ENCODE measurements at regions not wholly inside any gene's neighbourhood (a gene's known extent, or its start where the extent isn't known, plus 50 kb on each side); places are given as distances from the start of the nearest gene placed in this dataset.

DNA sequence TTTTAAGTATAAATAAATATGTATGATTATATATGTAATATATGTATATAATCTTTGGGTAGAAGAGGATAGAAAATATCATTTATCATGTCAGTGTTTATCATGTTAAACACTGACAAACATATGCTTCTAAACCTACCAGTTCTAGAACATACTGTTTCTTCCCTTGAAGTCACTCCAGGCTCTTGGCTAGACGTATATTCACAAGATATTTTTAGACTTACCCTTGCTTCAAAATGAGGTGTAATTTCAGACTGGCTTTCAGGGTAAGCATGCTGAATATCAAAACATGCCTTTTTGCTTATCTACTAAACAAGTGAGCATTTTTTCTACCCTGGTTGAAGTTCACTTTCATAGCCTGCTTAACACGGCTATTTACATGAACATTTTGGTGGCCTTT, 642.4 kb upstream of the PKDCC start:
- Histone ChIP-seq H3K9me3 (no peaks in the 10 kb centered on the region), H3K27me3 (no peaks in the 10 kb centered on the region), H3K4me3 (no peak overlapping the region), H3K36me3 (no peaks in the 10 kb centered on the region), H3K27ac (no peak overlapping the region), H3K4me1 (no peaks in the 10 kb centered on the region)
- no peak for DNase-seq
- TF ChIP-seq CTCF (IDR thresholded peaks at IDR 0.05) = no peak
- no peak for TF ChIP-seq POLR2A (IDR thresholded peaks at IDR 0.05)
- intact Hi-C loops (cut with DNase I; ENCODE audit: low total_unique reads) = no loop called here

DNA sequence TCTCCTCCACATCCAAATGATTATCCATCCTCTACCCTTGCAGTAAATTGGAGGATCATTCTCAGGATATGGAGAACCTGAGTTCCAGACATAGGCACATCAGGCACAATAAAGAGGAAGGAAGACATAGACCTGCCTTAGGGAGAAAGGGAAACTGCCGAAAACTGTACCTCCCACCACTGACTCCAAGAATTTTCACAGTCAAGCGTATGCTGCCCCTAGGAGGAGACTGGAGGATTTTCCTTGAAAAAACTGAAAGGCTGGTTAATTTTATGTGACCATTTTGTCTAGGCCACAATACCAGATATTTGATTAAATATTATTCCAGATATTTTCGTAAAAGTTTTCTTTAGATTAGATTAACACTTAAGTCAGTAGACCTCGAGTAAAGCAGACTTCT, 638.5 kb upstream of the PKDCC start:
- Histone ChIP-seq H3K27ac (no peak overlapping the region), H3K36me3 (no peaks in the 10 kb centered on the region), H3K4me3 (no peak overlapping the region), H3K27me3 (no peaks in the 10 kb centered on the region), H3K4me1 (no peaks in the 10 kb centered on the region), H3K9me3 (no peaks in the 10 kb centered on the region)
- DNase-seq = no peak
- intact Hi-C loops (cut with DNase I; ENCODE audit: low total_unique reads) = no loop called here
- TF ChIP-seq POLR2A (IDR thresholded peaks at IDR 0.05) (no peak), CTCF (IDR thresholded peaks at IDR 0.05) (no peak)

- Histone ChIP-seq H3K27ac (no peak overlapping the region), H3K36me3 (no peaks in the 10 kb centered on the region), H3K9me3 (no peaks in the 10 kb centered on the region), H3K4me1 (no peaks in the 10 kb centered on the region), H3K27me3 (no peaks in the 10 kb centered on the region), H3K4me3 (no peak overlapping the region)
- TF ChIP-seq CTCF (IDR thresholded peaks at IDR 0.05) (no peak), POLR2A (IDR thresholded peaks at IDR 0.05) (no peak)
- DNase-seq = no peak
- intact Hi-C loops (cut with DNase I; ENCODE audit: low total_unique reads) = no loop called here
These were observed 637.8 kb upstream of the PKDCC start for GRCh38 chr2:41410011-41410410.

DNA sequence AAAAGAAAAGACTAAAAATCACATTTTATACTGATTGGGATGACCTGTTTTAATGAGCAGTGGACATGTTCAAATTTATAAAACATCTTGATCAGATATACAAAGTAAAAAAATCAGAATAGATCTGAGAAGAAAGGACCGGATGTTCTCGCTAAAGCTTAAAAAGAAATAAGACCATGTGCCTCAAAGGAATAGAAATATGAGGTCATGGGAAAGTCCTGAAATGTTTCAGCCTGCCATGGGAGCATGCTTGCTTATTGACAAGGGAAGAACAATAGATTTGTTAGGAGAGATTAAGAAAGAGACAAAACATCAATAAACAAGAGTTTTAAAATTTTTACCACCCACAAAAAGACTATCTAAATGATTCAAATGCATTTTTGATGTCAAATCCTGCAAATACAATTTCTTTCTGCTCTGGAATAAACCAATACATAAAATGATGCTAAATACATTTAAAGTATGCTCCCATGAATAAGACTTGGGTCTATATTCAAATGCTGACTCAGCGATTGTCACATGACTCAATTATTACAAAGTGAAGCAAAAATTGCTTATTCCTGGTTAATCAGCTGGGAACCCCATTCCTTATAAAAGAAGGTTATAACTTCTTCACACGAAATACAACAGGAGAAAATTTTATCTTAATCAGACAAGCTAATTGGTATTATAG, 633.9 kb upstream of the PKDCC start:
- Histone ChIP-seq H3K27ac (no peak overlapping the region), H3K36me3 (no peaks in the 10 kb centered on the region), H3K27me3 (no peaks in the 10 kb centered on the region), H3K4me1 (no peaks in the 10 kb centered on the region), H3K9me3 (no peaks in the 10 kb centered on the region), H3K4me3 (no peak overlapping the region)
- TF ChIP-seq POLR2A (IDR thresholded peaks at IDR 0.05) (no peak), CTCF (IDR thresholded peaks at IDR 0.05) (no peak)
- intact Hi-C loops (cut with DNase I; ENCODE audit: low total_unique reads) = no loop called here
- no peak for DNase-seq

DNA sequence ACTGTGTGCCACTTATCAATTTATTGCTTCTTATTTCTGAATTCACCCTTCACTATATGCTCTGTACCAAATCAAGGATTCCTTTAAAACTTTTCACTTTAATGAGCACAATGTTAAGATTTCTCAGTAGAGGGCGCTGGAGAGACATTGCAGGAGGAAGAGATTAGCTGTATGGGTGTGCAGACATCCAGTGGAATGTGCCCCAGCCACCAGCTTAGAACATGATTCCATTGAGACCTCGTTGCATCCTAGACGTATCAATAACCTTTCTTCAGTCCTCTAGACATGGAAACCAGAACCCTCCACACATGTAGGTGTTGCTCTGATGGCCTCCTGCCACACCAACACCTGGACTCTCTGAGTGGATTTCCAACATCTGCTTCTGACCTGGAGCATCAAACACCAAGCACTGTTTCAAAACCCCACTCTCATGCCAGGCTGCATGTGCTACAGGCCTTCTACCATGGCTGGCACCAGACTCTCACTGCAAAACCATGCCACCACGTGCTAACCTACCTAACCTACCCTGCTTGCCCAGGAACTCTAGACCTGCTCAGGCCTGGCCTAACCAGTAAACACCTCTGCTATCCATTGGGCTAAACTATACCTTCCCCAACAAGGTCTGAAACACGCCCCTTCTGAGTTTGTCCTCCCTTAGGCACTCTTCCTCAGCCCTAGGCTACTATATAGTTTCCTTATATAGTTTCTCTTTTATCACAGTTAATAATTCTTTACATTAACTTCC, 633.2 kb upstream of the PKDCC start:
- no peak for DNase-seq
- intact Hi-C loops (cut with DNase I; ENCODE audit: low total_unique reads) = no loop called here
- TF ChIP-seq POLR2A (IDR thresholded peaks at IDR 0.05) (no peak), CTCF (IDR thresholded peaks at IDR 0.05) (peak in 2 of 4 experiments; percentile 16 to 21)
- Histone ChIP-seq H3K36me3 (no peaks in the 10 kb centered on the region), H3K4me1 (no peaks in the 10 kb centered on the region), H3K27me3 (no peaks in the 10 kb centered on the region), H3K9me3 (no peaks in the 10 kb centered on the region), H3K27ac (no peak overlapping the region), H3K4me3 (no peak overlapping the region)

Data from uterus (tissue), 3 donors.